ENCODE measurements at regions not wholly inside any gene's neighbourhood (a gene's known extent, or its start where the extent isn't known, plus 50 kb on each side); places are given as distances from the start of the nearest gene placed in this dataset.

DNA sequence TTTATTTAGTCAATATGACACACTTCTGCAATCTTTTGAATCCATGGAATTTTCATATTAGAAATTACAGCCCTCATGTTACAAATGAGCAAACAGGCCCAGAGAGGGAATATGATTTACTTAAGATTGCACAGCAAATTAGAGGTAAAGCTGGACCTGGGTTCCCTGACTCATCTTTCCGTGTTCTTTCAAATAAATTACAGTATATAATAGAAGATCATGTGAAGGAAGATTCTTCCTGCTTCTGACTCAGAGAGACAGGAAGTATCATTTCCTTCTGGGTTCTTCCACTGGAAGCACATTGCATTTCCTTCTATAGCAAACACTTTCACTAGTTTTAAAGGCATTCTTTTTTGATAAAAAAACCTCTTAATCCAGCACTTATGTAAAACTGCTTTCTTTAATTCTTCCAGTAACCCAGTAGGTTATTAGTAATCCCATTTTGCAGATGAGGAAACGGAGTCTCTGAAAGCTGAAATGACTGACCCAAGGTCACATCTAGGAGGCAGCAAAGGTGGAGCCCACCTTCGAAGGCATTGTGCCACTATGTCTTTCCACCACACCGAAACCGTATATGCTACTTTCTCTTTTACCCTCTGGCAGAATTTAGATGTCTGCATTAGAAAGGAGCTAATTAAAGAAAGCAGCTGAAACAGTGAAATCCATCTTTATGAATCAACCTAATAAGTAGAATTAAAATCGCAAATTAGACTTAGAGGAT, 566.7 kb upstream of the KLF4 start:
- TF ChIP-seq, protein P1, sequence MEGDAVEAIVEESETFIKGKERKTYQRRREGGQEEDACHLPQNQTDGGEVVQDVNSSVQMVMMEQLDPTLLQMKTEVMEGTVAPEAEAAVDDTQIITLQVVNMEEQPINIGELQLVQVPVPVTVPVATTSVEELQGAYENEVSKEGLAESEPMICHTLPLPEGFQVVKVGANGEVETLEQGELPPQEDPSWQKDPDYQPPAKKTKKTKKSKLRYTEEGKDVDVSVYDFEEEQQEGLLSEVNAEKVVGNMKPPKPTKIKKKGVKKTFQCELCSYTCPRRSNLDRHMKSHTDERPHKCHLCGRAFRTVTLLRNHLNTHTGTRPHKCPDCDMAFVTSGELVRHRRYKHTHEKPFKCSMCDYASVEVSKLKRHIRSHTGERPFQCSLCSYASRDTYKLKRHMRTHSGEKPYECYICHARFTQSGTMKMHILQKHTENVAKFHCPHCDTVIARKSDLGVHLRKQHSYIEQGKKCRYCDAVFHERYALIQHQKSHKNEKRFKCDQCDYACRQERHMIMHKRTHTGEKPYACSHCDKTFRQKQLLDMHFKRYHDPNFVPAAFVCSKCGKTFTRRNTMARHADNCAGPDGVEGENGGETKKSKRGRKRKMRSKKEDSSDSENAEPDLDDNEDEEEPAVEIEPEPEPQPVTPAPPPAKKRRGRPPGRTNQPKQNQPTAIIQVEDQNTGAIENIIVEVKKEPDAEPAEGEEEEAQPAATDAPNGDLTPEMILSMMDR (IDR thresholded peaks at IDR 0.05), result no peak

DNA sequence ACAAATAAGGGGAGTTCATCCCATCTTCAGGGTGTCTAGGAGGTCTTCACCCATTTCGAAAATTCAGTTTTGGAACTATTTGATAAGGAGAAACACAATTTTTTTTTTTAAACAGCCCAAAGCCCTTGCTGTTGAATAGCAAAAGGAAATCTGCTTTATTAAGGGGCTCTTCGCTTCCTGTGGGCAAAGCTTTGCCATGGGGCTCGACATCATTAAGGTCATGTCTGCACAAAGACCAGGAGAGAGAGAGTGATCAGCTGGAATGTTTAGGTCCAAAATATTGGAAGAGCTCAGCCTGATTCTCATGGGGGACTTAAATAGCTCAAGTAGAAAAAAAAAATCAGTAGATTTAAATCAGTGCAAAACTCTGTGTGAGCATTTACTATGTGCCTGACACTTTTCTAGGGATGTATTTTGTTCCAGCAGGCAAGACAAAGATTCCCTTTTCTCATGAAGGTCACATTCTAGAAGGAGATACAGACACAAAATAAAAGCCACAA, 564.6 kb upstream of the KLF4 start:
- TF ChIP-seq, protein P1 (IDR thresholded peaks at IDR 0.05), result no peak

DNA sequence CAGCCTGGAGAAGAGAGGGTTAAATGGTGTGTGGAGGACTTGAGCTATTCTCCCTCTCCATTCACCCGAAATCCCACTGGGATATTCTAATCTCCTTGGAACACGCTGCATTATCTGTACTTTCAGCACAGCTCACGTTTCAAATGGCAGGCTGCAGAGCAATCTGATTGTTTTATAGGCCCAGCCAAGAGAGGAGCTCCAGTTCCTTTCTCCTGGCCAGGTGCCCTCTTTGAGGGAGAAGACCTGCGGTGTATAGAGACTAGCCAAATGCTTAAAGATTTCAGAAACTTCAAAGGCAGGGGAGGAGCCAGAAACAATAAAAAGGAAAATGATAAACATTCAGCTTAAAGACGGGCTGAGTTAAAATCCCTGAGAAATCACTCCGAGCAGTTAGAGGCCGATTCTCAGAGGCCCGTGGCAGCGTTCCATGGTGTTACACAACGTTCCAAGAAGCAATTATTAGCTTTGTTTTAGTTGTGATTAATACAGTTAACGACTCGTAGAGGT, 564.0 kb upstream of the KLF4 start:
- TF ChIP-seq, protein P1 (IDR thresholded peaks at IDR 0.05), result no peak

DNA sequence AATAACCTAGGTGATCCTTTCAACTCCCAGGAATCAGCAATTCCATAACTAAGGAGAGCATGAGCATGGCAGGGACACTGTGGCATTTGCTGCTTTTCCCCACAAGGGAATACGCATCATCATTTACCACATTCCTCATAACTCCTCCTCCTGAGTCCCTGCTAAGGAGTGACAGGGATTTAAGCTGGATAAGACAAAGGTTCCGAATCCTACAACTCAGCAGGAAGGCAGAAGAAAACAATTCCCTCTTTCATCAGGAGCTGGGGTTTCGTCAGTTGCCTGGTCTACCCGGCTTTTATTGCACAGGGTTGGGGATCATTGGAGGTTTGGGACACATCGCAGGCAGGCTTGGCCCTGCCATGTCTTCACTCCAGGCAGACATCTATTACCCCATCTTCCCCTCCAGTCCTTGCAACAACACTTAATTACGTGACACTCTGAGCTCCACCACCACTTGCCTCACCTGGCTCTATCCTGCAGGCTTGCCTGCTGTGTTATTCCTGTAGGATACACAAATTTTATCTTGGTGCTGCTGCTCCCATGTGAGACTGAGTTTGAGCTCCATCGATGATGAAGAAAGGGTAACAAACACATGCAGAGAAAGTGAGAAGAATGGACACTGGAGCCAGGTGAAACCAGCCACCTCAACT, 563.0 kb upstream of the KLF4 start:
- TF ChIP-seq, protein P1 (IDR thresholded peaks at IDR 0.05), result no peak

DNA sequence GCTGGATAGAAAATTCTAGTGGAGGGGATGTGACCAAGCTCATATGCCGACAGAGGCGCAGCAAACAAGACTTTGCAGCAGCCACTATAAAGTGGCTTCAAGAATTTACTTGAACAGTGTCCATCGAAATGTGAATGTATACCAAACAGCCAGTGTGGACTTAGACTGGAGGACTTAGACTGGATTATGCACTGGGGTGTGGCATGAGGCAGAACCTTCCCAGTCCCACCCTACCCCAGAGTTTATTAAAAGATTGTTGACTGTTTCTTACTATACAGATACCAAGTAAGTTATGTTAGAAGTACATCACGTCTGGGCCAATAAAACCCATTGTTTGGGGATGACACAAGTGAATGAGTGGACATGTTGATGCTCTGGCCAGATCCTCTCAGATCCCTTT, 561.3 kb upstream of the KLF4 start:
- TF ChIP-seq, protein P1 (IDR thresholded peaks at IDR 0.05), result no peak

DNA sequence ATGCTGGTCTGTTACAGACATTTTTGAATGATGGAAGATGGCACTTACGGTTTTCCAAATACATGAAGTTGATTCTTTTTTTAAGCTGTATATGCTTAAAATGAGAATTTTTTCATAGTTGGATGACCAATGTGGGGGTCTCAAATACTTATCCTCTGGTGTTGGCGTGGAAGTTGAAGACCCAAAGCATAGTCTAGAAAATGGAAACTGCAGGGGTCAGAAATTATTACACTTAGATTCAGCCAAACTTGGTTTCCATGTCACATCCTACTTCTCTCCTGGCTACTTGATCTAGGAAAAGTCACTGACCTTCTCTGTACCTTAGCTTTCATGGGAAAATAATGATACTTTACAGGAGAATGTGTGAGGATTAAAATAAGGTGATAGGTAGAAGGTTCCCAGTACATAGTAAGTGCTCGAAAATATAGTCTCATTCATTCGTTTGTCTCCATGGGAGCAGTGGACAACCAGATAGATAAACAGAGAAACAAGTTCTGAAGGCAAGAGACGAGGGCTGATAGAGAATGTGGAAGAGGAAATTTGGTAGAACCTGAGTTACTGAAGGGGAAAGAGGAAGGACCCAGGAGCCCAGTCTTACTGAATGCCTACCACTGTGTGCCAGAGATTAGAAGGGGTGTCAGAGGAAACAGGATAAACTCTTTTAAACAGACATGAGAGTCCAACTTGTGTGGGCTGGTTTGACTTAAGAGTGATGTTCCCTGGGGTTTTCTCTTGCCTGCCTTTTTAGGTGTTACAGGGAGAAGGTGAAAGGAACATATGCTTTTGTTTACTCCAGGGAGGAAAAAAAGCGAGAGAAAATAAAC, 560.3 kb upstream of the KLF4 start:
- TF ChIP-seq, protein P1 (IDR thresholded peaks at IDR 0.05), result no peak

DNA sequence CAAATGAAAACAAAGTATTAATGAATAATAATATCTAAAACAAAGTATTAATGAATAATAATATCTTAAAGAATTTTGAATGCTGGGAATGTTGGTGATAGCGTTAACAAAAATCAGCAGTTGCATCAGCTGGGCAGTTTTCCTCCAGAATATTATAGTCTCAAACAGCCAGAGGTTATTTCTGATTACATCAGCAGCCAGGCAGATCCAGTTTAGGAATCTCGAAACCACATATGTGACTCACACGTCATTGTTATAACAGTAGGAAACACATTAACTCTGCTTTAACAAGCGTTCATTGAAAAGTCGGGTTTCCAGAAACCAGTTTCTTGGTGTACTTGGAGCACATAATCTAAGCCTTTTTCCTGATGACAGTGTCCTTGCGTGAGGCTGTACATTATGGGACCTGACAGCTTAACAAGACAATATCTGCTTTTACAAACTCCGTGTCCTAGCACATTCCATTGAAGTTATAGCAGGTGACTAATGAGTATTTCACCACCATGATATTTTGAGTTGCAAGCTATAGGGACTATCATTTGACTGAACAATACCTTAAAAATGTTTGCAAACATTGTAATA, 559.5 kb upstream of the KLF4 start:
- TF ChIP-seq, protein P1 (IDR thresholded peaks at IDR 0.05), result no peak

All from LNCAP (cell line).